Colonic mucosa (tissue), 4 donors: ENCODE measurements at regions not wholly inside any gene's neighbourhood (a gene's known extent, or its start where the extent isn't known, plus 50 kb on each side); places are given as distances from the start of the nearest gene placed in this dataset.

Experiments used
- DNase-seq: peaks from one replicate; pipeline ENCODE4 v3.0.0-alpha.2; 2020
- H3K27ac ChIP-seq: fragments of 200-600 bp; one replicate; pipeline ENCODE4 v1.8.0; 2021
- H3K27me3 ChIP-seq: fragments of 200-600 bp; one replicate; pipeline ENCODE4 v1.8.0; 2021
- H3K36me3 ChIP-seq: fragments of 200-600 bp; one replicate; pipeline ENCODE4 v1.8.0; 2021
- H3K4me1 ChIP-seq: fragments of 200-600 bp; one replicate; pipeline ENCODE4 v1.8.0; 2021; ENCODE audit warnings: mild to moderate bottlenecking
- H3K4me3 ChIP-seq: fragments of 200-600 bp; one replicate; pipeline ENCODE4 v1.8.0; 2021
- H3K9ac ChIP-seq, 2 donors: one replicate each; pipeline ENCODE4 v1.7.0; 2013; ENCODE audit warnings: control low read depth in 2 of 2, low read depth in 2 of 2, low read length in 2 of 2
- H3K9me3 ChIP-seq: fragments of 200-600 bp; one replicate; pipeline ENCODE4 v1.8.0; 2021
- CTCF ChIP-seq: fragments of 200-600 bp; IDR thresholded peaks from one replicate; pipeline ENCODE4 v1.8.0; 2022; ENCODE audit warnings: antibody characterized with exemption, mild to moderate bottlenecking
- intact Hi-C: fragments of 100-400 bp; cut with DNase I; formaldehyde crosslinking; loops from one replicate; pipeline ENCODE4 v1.14.1; 2022
- donor health status: healthy.
- donor health status: DM: no; HTN: no; CAD: no.
- donor health status: DM: no; HTN: no; CAD: no.

GRCh38 chr1:38444311-38444710 is 397.7 kb upstream of the POU3F1 start:
- H3K9me3 ChIP-seq = no peaks in the 10 kb centered on the region
- H3K27me3 ChIP-seq = no peaks in the 10 kb centered on the region
- no peak overlapping the region for H3K9ac ChIP-seq
- intact Hi-C loops = no loop called here
- H3K27ac ChIP-seq = no peak overlapping the region
- no peak for DNase-seq
- no peaks in the 10 kb centered on the region for H3K36me3 ChIP-seq
- H3K4me1 ChIP-seq = no peaks in the 10 kb centered on the region
- no peak for TF ChIP-seq CTCF
- no peak overlapping the region for H3K4me3 ChIP-seq

- Histone ChIP-seq H3K4me1 (no peaks in the 10 kb centered on the region), H3K36me3 (no peaks in the 10 kb centered on the region), H3K4me3 (no peak overlapping the region), H3K27ac (no peak overlapping the region), H3K9me3 (no peaks in the 10 kb centered on the region), H3K27me3 (no peaks in the 10 kb centered on the region), H3K9ac (no peak overlapping the region)
- no peak for DNase-seq
- TF ChIP-seq CTCF = no peak
- intact Hi-C loops = no loop called here
These were observed 393.8 kb upstream of the POU3F1 start for GRCh38 chr1:38440402-38440801.

- TF ChIP-seq CTCF = no peak
- no peak for DNase-seq
- Histone ChIP-seq H3K9me3 (no peaks in the 10 kb centered on the region), H3K36me3 (no peaks in the 10 kb centered on the region), H3K4me1 (no peaks in the 10 kb centered on the region), H3K27me3 (peaks cover 3% of the 10 kb centered on the region), H3K4me3 (no peak overlapping the region), H3K27ac (no peak overlapping the region), H3K9ac (no peak overlapping the region)
- intact Hi-C loops = no loop called here
These were observed 390.2 kb upstream of the POU3F1 start for GRCh38 chr1:38436749-38437148.

GRCh38 chr1:38436006-38436405 is 389.4 kb upstream of the POU3F1 start:
- intact Hi-C loops = no loop called here
- no peak for TF ChIP-seq CTCF
- no peaks in the 10 kb centered on the region for H3K36me3 ChIP-seq
- H3K9me3 ChIP-seq = no peaks in the 10 kb centered on the region
- H3K4me1 ChIP-seq = no peaks in the 10 kb centered on the region
- no peak overlapping the region for H3K27ac ChIP-seq
- H3K4me3 ChIP-seq = no peak overlapping the region
- peaks cover 3% of the 10 kb centered on the region for H3K27me3 ChIP-seq
- no peak overlapping the region for H3K9ac ChIP-seq
- no peak for DNase-seq

GRCh38 chr1:38433084-38433722 is 386.6 kb upstream of the POU3F1 start:
- intact Hi-C loops = no loop called here
- no peak for TF ChIP-seq CTCF
- H3K27ac ChIP-seq = no peak overlapping the region

More at GRCh38 chr1:38433084-38433722, 386.6 kb upstream of the POU3F1 start:
- H3K4me1 ChIP-seq = no peaks in the 10 kb centered on the region
- no peak for DNase-seq
- peaks cover 3% of the 10 kb centered on the region for H3K27me3 ChIP-seq
- no peaks in the 10 kb centered on the region for H3K36me3 ChIP-seq
- H3K9ac ChIP-seq = no peak overlapping the region
- H3K9me3 ChIP-seq = no peaks in the 10 kb centered on the region
- no peak overlapping the region for H3K4me3 ChIP-seq
